ENCODE measurements at regions not wholly inside any gene's neighbourhood (a gene's known extent, or its start where the extent isn't known, plus 50 kb on each side); places are given as distances from the start of the nearest gene placed in this dataset.
"Not testable (repeated sequence)": the region's sequence is repeated elsewhere in the genome, so short reads cannot be mapped to it uniquely, and the experiment has no call there.

DNA sequence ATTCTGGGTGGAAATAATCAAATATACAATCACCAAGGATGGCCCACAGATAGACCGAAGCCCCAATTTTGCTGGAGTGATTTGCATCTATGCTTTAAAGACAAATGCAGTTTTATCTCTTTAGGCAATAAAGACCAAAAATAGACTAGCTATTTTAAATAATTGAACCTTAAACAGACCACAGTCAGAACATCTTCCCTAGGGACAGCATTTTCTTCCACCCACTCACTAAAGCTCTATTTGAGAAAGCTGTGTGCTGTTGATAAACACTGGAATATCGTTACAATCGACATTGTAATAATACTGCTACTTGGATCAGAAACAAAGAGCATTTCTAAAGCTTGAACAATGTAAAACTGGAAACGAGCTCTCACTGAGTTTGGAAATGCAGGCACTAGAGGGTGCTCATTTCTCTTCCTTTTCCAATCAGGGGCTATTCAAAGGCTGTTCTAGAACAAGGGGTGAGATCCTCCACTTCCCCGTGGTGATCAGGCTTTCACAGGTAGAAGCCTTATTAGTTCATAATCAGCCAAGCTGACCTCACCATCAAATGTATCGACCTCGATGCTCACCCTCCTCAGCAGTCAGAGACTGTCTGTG is 209.3 kb upstream of the PRSS58 start:
- TF ChIP-seq EZH2 (IDR thresholded peaks at IDR 0.05; ENCODE audit: low read depth, unreplicated experiment); CREB1 (CRISPR knock-in tag; IDR thresholded peaks at IDR 0.05; ENCODE audit: low read depth); EZH2phosphoT487 (IDR thresholded peaks at IDR 0.05; ENCODE audit: unreplicated experiment); POLR2AphosphoS5 (IDR thresholded peaks at IDR 0.05; ENCODE audit: low read depth); ZNF331 (CRISPR knock-in tag; IDR thresholded peaks at IDR 0.05; ENCODE audit: low read depth); JUNB (IDR thresholded peaks at IDR 0.05; ENCODE audit: unreplicated experiment); STAT1 (IDR thresholded peaks at IDR 0.05; ENCODE audit: unreplicated experiment); NANOG (IDR thresholded peaks at IDR 0.05; ENCODE audit: borderline replicate concordance); ZNF114 (CRISPR knock-in tag; IDR thresholded peaks at IDR 0.05): not testable (repeated sequence)
- TF ChIP-seq, protein P1, sequence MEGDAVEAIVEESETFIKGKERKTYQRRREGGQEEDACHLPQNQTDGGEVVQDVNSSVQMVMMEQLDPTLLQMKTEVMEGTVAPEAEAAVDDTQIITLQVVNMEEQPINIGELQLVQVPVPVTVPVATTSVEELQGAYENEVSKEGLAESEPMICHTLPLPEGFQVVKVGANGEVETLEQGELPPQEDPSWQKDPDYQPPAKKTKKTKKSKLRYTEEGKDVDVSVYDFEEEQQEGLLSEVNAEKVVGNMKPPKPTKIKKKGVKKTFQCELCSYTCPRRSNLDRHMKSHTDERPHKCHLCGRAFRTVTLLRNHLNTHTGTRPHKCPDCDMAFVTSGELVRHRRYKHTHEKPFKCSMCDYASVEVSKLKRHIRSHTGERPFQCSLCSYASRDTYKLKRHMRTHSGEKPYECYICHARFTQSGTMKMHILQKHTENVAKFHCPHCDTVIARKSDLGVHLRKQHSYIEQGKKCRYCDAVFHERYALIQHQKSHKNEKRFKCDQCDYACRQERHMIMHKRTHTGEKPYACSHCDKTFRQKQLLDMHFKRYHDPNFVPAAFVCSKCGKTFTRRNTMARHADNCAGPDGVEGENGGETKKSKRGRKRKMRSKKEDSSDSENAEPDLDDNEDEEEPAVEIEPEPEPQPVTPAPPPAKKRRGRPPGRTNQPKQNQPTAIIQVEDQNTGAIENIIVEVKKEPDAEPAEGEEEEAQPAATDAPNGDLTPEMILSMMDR (conservative IDR thresholded peaks at IDR 0.05; ENCODE audit: low read depth in 2 of 2), result peak in 1 of 2 experiments; percentile 23; a peak in 1 of 4 replicates
- TF ChIP-seq, protein P2, sequence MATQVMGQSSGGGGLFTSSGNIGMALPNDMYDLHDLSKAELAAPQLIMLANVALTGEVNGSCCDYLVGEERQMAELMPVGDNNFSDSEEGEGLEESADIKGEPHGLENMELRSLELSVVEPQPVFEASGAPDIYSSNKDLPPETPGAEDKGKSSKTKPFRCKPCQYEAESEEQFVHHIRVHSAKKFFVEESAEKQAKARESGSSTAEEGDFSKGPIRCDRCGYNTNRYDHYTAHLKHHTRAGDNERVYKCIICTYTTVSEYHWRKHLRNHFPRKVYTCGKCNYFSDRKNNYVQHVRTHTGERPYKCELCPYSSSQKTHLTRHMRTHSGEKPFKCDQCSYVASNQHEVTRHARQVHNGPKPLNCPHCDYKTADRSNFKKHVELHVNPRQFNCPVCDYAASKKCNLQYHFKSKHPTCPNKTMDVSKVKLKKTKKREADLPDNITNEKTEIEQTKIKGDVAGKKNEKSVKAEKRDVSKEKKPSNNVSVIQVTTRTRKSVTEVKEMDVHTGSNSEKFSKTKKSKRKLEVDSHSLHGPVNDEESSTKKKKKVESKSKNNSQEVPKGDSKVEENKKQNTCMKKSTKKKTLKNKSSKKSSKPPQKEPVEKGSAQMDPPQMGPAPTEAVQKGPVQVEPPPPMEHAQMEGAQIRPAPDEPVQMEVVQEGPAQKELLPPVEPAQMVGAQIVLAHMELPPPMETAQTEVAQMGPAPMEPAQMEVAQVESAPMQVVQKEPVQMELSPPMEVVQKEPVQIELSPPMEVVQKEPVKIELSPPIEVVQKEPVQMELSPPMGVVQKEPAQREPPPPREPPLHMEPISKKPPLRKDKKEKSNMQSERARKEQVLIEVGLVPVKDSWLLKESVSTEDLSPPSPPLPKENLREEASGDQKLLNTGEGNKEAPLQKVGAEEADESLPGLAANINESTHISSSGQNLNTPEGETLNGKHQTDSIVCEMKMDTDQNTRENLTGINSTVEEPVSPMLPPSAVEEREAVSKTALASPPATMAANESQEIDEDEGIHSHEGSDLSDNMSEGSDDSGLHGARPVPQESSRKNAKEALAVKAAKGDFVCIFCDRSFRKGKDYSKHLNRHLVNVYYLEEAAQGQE (IDR thresholded peaks at IDR 0.05; ENCODE audit: unreplicated experiment), result not testable (repeated sequence)

Measured in GM23338 (cell line).